GM21737 (cell line): ENCODE measurements at regions not wholly inside any gene's neighbourhood (a gene's known extent, or its start where the extent isn't known, plus 50 kb on each side); places are given as distances from the start of the nearest gene placed in this dataset.

Source experiments
- ATAC-seq: cut with Tn5 transposase; IDR thresholded peaks from one replicate; pipeline ENCODE4 v1.9.1; 2021; ENCODE audit warnings: mild to moderate bottlenecking, moderate library complexity; ENCODE audit not compliant: unreplicated experiment

- ATAC-seq = no peak
These were observed 100.9 kb upstream of the TLE3 start for GRCh38 chr15:70198441-70199123.

GRCh38 chr15:70197945-70198361, 100.2 kb upstream of the TLE3 start:
- ATAC-seq = no peak

GRCh38 chr15:70197318-70197944, 99.7 kb upstream of the TLE3 start:
- no peak for ATAC-seq

DNA sequence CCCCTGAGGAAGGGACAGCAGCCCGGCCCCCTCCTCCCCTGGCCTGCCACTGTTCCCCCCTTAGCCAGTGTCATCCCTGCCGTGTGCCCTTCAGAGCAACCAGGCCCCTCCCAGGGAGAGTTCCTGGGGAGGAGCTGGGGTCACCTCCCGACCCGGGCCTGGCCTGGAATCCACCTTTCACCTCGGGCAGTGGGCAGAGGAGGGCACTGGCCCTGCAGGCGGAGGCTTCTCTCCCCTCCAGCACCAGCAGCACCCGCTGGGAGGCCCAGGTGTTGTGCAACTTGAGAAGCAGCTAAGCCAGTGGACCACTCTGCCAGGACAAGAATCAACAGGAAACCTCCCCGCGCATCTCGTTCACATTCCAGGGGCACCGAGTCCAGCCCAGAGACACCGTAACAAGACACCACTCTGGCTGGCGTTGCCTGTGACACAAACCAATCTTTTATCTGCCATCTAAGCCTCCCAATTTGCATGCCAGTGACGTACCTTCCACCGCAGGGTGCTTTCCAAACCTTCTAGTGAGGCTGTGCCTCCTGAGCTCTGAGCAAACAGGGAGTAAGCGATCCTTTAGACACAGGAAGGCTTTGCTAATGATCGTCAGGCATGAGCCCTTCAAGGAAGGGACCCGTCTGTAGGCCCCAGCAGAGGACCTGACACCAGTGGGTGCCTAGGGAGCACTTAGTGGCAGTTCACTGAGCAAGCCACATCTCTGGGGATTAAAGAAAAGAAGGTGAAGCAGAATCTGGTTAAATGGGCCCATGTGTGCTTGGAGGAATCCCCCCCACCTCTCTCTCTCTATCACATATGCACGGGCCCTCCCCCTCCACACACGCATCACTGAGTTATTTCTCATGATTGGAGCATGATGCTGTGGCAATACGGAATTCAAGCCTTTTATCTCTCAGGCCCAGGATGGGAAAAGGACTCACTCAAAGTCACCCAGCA, 98.9 kb upstream of the TLE3 start:
- ATAC-seq = peak; percentile 83

- ATAC-seq = no peak
These were observed 98.0 kb upstream of the TLE3 start for GRCh38 chr15:70195587-70196305.

GRCh38 chr15:70195171-70195570, 97.5 kb upstream of the TLE3 start:
- no peak for ATAC-seq

GRCh38 chr15:70194266-70194665, 96.5 kb upstream of the TLE3 start:
- no peak for ATAC-seq

- ATAC-seq = no peak
These were observed 96.0 kb upstream of the TLE3 start for GRCh38 chr15:70193734-70194133.

- ATAC-seq = no peak
These were observed 94.8 kb upstream of the TLE3 start for GRCh38 chr15:70192490-70192889.

DNA sequence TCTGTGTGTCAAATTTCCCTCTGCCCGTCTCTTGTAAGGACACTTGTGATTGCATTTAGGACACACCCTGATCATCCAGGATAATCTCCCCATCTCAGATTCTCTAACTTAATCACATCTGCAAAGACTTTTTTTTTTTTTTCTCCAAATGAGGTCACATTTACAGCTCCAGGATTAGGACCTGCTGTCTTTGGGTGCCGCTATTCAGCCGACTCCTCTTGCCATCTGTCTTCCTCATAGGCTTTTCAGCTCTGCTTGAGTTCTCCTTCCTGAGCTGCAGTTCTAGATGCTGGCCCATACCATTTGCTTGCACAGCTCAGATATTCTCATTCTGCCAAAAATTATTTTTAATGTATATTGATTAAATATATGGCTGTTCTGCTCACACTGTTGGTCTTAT, 94.3 kb upstream of the TLE3 start:
- ATAC-seq = no peak

- no peak for ATAC-seq
These were observed 93.2 kb upstream of the TLE3 start for GRCh38 chr15:70190965-70191364.

DNA sequence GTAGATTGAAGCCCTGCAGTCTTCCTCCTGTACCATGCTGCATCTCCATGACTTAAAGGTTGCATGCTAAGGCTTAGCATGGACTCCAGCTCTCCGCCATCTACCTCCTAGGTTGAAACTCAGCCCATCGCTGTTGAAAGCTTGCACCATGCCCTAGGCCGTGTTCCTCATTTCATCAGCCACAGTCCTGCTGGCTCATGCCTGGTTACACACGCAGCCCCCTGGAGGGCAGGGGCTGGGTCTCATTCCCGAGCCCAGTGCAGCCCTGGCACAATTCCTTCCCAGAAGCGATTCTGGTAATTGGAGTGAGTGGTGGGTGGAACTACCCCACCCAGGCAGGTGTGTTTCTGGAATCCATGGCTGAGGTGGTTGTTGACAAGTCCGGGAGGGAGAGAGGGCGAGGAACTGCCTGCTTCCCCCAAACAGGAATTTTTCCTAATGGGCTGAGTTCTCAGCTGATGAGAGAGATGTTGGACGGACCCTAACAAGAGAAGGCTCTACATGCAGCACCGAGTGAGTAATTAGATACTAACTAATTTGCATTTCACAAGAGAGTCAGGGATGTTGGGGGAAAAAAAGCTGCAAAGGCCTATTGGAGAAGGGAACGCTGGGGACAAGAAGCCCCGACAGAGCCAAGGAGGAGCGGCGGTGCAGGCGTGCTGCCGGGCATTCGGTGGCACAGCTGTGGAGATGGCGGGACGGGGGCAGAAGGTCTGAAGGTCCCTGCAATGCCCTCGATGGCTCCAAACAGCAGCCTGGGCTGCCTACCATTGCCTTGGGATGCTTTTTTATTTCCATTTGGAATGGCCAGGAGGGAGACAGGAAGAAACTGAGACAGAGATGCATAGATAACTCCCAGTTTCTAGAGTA, 92.3 kb upstream of the TLE3 start:
- ATAC-seq = no peak

GRCh38 chr15:70188286-70188685, 90.6 kb upstream of the TLE3 start:
- ATAC-seq = no peak

GRCh38 chr15:70187331-70187730, 89.6 kb upstream of the TLE3 start:
- no peak for ATAC-seq

- no peak for ATAC-seq
These were observed 88.4 kb upstream of the TLE3 start for GRCh38 chr15:70186152-70186551.

DNA sequence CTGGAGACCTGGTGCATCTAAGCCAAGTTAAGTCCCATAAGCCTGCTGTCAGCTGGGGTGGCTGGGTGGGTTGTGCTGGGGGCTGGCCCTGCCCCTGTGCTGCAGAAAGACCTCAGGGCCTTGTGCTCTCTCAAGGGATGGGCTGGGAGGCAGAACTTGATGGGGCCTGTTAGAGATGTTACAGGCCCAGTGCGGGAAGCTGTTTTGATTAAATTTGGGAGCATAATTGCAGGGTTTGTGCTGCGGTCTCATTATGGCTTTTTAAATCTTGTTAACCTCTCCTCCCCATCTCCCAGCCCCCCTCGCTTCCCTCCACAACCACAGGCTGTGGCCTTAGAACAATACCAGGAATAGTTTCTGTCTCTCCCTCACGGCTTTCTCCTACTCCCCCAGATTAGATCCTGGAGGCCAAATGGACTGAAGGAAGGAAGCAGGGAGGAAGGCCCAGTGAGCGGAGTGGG, 87.6 kb upstream of the TLE3 start:
- no peak for ATAC-seq

DNA sequence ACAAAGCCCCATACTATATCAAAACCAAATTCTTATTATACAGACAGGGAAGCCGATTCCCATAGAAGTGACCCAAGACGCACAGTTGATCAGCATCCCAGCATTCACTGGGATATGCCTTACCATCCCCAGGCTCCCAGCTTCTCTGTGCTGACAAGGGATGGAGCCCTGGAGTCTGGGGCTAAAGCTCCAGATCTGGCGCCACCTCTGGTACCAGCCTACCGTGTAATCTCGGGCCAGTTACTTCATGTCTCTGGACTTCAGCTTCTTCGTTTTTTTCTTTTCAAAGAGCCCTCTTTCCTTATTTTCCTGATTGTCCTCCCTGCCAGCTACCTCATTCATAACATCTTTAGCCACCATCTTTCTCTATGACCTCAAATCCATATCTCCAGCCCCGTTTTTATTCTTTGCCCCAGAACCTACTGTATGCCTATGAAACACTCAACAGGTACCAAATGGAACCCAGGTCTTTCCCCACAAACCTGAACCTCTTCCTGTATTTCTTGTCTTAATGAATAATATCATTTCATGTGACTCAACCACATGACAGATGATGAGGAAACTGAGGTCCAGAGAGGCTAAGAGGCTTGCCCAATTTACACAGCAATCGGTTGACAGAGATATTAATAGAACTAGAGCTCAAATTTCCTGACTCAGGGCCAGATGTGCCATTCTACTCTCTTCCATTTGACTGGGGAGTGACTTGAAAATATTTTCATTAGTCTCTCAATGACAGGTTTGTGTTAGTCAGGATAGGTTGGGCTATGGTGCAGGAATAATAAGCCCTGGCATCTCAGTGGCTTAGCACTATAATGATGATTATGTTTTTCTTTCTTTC, 85.4 kb upstream of the TLE3 start:
- no peak for ATAC-seq

DNA sequence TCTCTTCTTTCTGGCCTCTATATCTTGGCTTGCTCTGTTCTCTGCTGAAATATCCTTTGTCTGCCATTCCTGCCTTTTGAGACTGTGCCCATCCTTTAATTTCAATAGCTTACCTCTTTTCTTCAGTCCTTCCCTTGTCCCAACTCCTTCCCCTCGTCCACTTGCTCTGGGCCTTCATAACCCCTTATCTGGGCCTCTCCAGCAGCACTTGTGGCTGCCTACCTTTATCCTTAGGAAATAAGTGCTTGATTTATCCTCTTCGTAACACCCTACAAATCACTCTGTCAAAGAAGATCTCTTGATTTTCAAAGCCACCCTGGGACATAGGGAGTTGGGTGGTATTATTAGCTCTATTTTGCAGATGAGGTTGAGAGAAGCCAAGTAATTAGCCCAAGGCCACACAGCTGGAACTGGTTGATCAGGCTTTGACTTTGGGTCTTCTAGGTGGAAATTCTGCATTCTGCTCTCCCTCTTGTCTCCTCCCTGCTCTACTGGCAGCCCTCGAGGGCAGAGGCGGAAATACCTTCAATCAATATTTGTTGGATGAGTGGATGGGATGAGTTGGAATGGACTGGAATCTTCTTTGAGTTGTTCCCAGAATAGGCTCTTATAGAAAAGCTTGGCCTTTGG, 84.0 kb upstream of the TLE3 start:
- no peak for ATAC-seq
